Right lung (tissue), 2 donors: ENCODE measurements at regions not wholly inside any gene's neighbourhood (a gene's known extent, or its start where the extent isn't known, plus 50 kb on each side); places are given as distances from the start of the nearest gene placed in this dataset.
"Not testable (repeated sequence)": the region's sequence is repeated elsewhere in the genome, so short reads cannot be mapped to it uniquely, and the experiment has no call there.

Source experiments
- DNase-seq, 2 donors: peaks; one replicate each; pipeline ENCODE4 v3.0.0-alpha.2; 2013

DNA sequence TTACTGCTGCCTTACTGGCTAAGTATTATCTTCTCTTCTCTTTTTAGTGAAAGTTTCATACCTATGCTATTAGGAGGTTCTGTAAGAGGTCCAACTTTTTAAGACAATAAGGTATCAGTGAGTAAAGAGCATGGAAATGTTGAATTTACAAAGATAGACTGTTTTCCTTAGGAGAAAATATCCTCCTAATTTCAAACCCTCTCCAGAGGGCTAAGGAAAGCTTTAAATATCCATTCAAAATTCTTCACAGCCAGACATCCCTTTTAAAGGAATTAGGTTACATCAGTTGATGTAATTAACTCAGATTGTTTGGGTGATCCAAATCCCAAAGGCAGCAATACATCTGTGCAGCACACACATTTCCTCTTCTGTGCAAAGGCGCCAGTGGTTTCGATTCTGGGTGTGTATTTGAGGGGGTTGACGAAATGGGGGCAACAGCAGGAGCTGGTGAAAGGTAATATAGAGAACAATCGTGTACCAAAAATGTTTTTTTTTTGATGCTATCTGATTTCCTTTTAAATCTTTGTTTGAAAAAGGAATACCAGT lies 273.8 kb upstream of the RPS23 start:
- DNase-seq = no peak

DNA sequence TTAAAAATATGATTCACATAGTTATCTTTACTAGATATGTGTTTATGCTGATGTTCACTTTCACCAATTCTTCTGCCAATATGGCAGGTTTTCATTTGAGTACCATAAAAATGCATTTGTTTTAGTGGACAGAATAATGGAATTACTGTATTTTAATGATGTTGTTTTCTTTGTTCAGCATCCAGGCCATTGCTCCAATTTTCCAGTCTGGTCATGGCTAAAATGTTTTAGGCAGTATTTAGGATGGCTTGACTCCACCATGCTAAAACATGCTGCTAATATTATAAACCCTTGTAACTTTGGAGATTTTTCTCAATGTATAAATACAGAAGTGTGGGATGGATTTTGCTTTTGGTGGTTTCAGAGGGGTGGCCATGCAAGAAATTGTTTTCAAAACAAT lies 273.0 kb upstream of the RPS23 start:
- no peak for DNase-seq

DNA sequence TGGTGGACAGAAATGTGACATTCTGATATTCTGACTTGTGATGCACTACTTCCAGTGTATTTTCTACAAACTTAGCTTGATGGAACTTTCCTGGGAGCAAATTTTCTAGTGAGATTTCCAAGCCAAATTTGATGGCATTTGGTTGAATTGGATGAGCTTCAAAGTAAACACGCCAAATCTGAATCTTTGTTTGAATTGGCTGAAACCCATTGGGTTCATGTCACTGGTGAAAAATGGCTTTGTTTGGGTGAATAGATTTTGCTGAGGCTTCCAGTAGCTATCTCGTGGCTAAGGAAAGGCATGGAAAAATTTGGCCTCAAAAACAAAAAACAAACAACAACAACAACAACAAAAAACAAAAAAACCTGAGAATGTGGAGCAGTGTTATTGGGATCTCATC lies 271.1 kb upstream of the RPS23 start:
- no peak for DNase-seq

DNA sequence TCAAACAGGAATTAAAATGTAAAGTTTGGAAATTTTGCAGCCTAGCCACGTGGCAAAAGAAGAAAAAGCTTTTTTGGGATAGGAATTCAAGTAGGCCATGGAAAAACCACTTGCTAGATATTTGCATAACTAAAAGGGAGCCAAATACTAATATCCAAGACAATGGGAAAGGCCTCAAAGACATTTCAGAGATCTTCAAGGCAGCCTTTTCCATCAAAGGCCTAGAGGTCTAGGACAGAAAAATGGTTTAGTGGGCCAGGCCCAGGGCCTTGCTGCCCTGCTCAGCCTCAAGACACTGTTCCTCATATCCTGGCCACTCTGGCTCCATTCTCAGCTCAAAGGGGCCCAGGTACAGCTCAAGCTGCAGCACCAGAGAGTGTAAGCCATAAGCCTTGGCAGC lies 265.9 kb upstream of the RPS23 start:
- no peak for DNase-seq

DNA sequence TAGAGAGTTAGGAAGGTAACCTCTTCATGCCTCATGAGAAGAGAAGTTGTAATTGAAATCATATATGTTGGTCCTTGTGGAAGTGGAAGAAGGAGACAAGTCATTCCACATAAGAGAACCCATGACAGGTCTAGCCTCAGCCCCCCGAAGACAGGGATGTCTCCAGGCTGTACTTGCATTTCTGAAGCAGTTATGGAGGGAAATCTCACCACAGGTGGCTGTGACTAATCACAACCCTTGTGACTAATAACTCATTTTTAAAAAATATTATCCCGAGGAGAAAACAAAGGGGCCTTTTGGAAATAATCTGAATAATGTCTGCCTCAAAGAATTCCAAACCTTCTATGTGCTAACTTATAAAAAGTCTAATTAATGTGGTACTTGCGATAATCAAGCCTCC lies 262.1 kb upstream of the RPS23 start:
- DNase-seq = no peak

DNA sequence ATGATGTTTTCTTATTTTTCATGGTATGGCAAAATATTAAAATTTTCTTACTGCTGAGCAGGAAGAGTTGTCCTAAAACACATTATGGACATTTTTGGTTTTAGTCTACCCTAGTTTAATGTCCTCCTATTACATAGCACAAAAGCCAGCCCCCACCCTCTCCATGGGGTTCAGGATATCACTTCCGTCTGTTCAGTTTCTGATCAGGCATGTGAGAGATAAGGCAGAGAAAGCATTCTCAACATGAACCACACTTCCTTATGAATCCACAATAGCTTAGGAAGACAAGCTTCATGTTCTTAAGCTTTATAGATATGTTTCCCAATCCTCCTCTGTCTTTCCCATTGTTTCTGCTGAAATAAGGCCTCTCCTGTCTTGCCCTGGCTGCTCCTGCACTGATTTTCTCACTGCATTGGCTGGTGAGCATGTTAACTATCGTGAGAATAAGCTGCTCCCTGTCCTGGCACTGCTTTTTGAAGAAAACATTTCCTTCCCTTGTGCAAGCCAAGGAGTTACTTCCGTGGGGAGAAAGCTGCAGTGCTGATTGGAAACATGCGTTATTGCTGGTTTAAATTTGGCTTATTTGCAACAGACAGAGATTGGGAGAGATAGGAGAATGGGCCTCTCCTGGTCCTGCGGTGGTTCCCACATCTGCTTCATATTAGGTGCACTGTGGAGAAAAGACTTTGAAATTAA lies 260.3 kb upstream of the RPS23 start:
- DNase-seq = no peak

DNA sequence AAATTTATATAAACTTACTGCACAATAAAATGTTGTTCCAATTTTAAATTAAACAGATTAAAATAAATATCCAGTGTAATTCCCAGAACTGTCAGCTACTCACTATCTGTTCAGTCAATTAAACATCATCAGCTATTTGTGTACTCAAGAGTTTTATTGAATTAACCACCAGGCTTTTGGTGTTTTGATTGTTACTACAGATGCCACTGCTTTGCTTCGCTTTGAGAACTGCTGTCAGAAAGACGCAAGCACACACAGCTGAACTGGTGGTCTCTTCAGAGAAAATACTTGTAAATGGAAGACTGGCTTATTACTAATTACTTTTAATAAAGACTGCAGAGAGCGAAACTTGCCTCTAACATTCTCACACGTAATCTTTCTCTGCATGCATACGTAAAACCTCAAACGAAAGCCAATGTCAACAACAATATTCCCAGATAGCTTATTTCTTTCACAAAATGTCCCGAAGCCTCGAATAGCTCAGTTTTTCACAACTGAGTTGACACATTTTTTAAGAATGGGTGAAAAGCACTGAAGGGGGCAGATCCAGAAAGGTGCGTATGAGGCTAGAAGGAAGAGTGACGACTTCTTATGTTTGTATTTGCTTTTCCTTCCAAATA lies 259.6 kb upstream of the RPS23 start:
- peak; percentile 25 to 46 for DNase-seq

DNA sequence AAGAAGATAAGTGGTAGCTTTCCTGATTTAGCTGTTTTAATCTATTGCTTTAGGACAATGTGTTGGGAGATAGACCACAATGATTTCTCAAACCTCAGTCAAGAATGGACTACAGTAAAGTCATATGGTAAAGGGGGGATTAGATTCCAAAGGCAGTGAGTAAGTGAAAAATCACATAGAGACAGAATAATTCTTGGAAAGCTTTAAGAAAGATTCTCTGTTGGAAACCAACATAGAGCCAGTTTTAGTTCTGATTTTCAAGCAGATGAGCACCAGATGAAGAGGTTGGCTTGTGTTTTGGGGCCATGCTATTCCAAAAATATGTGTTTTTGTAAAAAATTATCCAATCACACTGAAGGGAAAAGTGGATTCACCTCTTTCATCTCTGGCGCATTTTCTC lies 256.8 kb upstream of the RPS23 start:
- no peak for DNase-seq

DNA sequence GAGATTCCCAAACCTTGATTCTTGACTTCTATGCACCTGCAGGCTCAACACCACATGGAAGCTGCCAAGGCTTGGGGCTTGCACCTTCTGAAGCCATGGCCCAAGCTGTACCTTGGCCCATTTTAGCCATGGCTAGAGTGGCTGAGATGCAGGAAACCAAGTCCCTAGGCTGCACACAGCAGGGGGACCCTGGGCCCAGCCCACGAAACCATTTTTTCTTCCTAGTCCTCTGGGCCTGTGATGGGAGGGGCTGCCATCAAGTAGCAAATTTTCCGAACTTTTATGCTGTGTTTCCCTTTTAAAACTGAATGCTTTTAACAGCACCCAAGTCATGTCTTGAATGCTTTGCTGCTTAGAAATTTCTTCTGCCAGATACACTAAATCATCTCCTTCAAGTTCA lies 253.9 kb upstream of the RPS23 start:
- not testable (repeated sequence) for DNase-seq

DNA sequence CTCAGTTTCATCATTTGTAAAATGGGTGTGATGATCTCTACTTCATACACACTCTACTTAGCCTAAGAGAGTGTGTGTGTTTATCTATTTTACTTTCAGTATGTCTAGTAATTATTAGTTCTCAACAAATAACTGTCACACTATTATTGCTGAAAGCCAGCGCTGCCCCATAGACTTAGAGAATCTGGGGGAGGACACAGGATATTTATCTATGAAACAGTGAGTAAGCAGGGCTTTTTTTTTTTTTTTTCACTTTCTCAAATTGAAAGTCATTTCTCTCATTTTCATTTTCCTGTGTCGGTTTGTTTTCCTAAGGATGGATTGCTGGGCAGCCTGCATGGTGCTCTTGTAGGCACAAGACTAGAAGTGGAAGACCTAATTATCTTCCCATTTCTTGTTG lies 248.4 kb upstream of the RPS23 start:
- no peak for DNase-seq

DNA sequence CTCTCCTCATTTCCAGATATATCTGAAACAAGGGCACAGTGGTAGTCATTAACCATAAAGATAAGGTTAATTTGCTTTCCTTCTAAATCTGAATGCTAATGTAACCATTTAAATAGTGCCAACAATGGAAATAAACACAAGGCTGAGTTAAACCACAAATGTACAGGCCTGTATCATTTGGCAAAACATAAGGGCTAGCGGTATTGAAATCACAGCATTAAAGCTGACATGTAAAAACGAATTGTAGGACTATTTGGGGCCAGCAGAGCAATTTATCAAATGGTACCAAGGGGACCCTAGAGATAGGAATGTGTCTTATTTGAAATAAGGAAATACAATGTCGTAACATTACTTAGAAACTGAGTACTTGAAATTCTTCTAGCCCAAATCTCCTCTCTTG lies 247.5 kb upstream of the RPS23 start:
- no peak for DNase-seq

DNA sequence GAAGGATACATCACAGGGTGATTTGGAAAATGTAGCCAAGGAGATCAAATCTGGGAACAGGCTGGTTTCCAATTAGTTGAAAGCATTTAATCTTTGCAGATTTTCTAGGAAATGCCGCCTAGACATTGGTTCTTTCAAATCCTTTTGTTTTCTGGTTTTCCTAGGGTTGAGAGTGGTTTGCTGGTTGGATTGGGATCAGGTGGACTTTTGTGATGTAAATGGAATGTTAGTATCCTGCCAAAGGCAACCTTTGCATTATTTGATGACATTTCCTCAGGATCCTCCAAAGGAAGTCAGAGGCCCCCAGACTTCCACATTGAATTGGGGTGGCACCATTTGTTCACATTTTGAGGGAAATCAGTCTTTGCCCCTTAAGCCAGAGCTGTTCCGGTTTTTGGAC lies 245.5 kb upstream of the RPS23 start:
- DNase-seq = no peak

DNA sequence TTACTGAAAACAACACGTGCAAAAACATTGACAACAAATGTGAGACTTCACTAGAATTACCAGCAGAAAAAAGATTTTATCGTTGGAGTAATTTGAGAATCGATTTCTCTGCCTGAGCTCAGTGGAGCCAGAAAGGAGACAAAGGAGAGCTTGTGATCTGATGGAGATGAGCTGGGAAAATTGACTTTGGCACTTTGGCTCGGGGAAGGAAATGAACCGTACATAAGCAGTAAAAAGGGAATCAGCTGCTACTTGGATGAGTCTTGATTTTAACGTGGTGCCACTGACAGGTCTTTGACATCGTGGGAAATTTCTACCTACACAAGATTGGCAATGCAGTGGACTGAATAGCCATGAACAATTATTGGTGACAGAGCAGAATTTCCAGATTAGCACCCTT lies 244.7 kb upstream of the RPS23 start:
- peak in 1 of 2 donors; percentile 6 for DNase-seq

DNA sequence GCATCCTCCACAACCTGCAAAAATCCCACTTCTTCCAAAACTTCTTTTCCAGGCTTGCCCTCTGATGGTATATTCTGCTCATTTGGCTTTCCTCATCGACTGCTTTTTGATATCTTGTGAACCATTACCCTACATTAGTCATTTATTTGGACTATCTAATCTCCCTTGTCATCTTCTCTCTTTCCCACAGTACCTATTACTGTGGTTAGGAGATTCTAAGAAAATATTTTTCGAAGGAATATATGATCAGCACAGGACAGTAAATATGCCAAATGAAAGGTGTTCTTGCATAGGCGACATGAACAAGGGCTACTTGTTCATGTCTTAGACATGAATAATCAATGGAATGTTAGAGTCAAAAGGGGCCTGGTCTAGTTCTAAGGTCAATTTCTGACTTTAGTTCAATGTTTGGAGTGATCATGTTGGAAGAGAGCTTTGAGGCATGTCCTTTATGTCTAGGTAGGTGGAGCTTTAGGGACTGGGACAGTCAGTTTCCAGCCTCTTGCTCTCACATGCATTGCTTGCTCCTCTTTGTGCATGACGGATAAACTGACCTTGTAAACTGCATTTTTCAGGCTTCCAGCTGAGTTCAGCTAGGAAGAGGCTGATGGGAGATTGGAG lies 243.4 kb upstream of the RPS23 start:
- DNase-seq = no peak

DNA sequence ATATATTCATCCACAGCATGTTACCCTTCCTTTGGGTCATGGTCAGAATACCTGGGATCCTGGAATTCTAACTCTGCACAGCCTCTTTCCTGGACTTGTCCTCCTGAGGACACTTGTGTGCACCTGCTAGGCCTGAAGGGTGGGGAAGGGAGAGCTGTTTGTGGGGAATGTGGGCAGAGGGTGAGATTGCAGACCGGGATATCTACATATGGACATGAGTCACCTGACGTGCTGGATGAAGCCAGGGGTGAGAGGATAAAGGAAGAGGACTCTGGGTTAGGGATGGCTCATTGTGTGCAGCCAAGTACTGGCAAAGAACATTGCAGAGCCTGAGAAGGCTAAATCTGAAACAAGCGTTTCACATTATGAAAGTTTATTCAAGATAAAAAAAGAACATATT lies 241.4 kb upstream of the RPS23 start:
- no peak for DNase-seq

DNA sequence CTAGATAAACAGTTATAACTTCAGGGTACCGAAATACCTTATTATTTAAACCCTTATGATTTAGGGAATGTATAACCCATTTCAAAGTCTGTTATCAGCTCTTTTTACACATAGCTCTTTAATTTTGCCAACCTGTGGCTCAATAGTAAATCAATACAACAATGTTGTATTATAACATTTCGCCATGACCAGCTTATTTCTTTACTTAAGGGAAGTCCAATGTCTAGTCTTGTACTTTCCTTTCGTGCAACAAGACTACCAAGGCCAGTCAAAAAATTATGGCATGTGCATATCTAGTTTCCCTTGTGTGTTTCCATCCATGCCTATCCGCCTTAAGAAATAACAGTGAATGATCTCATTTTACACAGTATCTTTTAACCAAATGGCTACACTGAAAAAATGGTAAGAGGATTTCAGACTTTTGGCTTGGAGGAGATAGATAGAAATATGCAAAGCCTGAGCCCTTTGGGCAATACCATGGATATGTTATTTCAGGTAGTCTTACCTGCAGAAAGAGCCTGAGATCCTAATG lies 239.5 kb upstream of the RPS23 start:
- no peak for DNase-seq

DNA sequence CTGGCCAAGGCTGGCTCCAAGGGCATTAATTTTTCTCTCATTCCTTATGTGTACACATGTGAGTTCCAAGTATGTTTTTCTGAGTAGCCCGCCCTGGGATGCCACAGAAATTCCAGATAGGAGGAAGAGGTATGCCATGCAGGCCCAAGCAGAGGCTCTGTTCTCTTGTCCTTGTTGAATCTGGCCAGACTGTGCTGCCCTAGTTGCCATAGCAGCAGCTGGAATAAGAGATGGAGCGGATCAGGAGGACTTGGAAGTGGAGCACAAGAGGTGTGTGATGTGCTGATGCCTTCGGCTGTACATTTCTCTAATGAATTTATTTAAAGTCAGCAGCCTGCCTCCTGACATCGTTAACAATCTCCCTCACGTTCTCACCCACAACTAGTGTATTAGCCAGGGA lies 235.6 kb upstream of the RPS23 start:
- no peak for DNase-seq

DNA sequence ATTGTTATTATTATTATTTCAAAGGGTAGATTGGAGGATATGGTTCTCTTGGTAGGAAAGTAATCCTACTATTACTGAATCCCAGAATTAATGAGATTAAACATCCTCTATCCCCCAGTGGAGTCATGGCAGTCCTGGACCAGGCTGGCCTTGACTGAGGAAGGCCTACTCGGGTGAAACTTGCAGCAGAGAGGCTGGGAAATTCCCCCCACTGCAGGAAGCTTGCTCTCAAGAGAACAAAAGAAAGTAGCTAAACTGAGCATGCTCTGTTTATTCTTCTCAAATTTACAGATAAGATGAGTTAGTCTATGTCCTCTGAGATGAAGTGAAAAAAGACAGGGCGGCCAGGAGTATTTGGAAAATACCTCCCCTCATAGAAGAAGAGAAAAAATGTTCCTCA lies 233.9 kb upstream of the RPS23 start:
- no peak for DNase-seq

DNA sequence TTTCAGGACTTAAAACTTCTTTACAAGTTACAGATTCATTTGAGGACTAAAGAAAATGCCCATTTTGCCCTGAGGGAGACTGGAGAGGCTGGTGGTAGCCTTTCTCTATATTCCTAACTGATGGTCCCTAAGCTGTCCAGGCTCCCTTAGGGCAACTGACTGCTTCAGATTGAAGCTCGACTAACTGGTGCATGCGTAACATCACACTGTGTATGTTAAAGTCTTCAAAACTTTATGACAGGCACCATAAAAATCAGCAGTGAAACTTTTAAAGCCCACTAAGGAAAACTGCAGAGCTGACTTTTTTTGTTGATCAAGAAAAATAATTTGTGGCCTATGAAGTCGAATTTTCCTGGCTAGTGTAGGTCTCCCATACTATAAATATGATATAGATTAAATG lies 233.0 kb upstream of the RPS23 start:
- DNase-seq = no peak

DNA sequence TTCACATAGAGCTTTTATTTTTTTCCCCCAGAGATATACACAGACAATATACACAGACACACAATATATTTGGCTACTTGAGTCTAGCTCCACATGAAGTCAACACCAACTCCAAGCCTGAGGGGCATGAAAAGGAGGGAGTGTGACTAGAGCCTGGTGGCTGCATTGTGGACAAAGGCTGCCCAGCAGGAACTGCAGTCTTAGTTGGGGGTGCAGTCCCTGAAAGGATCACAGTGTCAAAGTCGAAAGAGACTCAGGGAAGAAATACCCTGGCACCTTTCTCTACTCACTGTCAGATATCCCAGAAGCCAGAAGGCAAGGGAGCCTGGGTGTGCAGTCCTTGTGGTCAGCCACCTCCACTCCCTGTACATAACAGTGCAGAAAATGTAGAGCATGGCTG lies 231.6 kb upstream of the RPS23 start:
- DNase-seq = no peak

DNA sequence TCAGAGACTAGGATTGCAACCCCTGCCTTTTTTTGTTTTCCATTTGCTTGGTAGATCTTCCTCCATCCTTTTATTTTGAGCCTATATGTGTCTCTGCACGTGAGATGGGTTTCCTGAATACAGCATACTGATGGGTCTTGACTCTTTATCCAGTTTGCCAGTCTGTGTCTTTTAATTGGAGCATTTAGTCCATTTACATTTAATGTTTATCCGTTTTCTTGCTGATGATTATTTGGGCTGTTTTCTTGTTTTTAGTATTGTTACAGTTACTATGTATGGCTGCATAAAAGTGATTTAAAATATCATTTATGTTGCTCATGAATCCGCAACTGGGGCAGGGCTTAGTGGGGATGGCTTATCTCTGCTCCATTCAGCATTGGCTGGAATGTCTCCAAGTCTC lies 228.2 kb upstream of the RPS23 start:
- not testable (repeated sequence) for DNase-seq

DNA sequence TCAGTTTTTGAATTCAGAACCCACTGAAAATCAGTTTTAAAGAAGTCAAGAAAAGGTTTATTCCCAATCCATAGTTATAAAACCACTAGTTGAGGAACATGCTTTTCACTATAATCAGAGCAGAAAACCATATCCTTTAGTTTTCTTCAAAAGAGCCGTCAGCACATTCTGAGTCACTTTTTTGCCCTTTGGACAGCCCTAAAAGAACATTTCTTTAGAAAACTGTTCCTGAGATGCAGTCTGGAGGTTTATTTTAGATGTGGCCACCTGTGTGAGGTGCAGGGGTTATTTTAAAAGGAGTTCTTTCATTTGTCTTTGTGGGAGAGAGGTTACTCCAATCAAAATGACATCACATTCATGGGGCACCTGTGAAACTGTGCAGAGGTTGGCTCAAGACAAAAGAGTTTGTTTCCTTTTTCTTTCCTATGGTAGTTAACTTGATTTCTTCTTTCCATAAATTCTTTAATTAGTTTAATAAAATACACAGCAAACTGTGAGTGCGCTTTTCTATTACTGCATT lies 221.6 kb upstream of the RPS23 start:
- no peak for DNase-seq

DNA sequence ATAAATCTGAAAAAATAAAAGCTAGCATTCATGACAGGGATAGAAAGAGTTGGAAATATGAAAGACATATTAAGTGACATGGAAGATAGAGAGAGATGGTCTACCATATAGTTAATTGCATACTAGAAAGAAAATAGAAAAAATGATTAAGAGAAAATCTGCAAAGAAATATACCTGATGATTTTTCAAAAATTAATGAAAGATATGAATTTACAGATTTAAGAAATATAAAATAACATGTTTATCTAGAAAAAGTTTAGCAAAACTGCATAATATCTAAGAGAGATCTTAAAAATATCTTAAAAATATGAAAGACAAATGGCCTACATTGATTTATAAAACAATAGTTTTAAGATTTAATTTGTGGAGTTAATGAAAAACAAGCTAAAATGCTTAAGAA lies 219.1 kb upstream of the RPS23 start:
- no peak for DNase-seq
